BE2C (cell line): ENCODE measurements at regions not wholly inside any gene's neighbourhood (a gene's known extent, or its start where the extent isn't known, plus 50 kb on each side); places are given as distances from the start of the nearest gene placed in this dataset.

ENCODE experiments used
- DNase-seq: peaks from one replicate; pipeline ENCODE4 v3.0.0-alpha.2; 2020
- H3K27me3 ChIP-seq: fragments of 250-450 bp; sonication (Bioruptor Pico); 2 replicates; pipeline ENCODE4 v1.5.1; 2020; ENCODE audit warnings: mild to moderate bottlenecking
- H3K36me3 ChIP-seq: fragments of 250-450 bp; sonication (Bioruptor Pico); 2 replicates; pipeline ENCODE4 v1.5.1; 2020; ENCODE audit warnings: mild to moderate bottlenecking
- H3K4me1 ChIP-seq: fragments of 250-450 bp; sonication (Bioruptor Pico); 2 replicates; pipeline ENCODE4 v1.5.1; 2020
- H3K4me3 ChIP-seq: 2 replicates; pipeline ENCODE4 v1.5.1; 2011; ENCODE audit warnings: low read depth, low read length
- H3K9me3 ChIP-seq: fragments of 250-450 bp; sonication (Bioruptor Pico); 2 replicates; pipeline ENCODE4 v1.5.1; 2020
- TF ChIP-seq, protein P1 (sequence below): IDR thresholded peaks from 2 replicates; pipeline ENCODE4 v1.5.1; 2012; ENCODE audit warnings: mild to moderate bottlenecking, low read depth, low read length

DNA sequence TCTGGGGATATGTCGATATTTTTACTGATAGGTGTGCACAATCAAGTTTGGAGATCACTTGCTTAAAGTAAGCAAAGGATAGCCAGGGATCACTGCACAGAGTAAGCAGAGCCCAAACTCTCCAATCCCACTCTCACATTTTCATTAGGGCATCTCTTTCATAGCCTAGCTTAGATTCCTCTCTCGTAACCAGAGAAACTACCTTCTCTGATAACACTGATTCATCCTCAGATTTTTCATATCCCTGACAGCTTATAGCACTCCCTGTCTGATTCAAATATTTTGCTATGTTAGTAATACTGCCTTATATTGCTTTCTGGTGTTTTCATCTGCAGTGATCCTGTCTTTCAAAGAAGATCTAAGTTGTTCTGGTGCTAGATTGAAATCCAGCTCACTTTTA lies 123.7 kb downstream of the CBLL2 start:
- TF ChIP-seq, protein P1, sequence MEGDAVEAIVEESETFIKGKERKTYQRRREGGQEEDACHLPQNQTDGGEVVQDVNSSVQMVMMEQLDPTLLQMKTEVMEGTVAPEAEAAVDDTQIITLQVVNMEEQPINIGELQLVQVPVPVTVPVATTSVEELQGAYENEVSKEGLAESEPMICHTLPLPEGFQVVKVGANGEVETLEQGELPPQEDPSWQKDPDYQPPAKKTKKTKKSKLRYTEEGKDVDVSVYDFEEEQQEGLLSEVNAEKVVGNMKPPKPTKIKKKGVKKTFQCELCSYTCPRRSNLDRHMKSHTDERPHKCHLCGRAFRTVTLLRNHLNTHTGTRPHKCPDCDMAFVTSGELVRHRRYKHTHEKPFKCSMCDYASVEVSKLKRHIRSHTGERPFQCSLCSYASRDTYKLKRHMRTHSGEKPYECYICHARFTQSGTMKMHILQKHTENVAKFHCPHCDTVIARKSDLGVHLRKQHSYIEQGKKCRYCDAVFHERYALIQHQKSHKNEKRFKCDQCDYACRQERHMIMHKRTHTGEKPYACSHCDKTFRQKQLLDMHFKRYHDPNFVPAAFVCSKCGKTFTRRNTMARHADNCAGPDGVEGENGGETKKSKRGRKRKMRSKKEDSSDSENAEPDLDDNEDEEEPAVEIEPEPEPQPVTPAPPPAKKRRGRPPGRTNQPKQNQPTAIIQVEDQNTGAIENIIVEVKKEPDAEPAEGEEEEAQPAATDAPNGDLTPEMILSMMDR = no peak
- H3K27me3 ChIP-seq = no peaks in the 10 kb centered on the region

DNA sequence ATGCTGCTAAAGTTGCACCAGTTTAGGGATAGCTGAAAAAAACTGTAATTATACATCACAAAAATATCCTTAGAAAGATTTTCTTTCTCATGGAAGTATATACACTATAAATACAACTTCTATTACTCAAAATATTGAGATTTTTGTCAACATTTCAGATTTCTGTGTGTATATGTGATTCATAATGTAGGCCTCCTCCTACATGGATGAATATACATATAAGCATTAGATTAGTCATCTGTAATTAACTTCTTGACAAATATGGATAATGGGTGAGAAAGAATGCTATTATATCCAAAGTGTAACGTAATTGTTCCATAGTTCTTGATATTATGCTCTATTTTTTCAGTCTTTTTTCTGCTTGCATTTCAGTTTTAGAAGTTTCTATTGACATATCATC lies 124.9 kb downstream of the CBLL2 start:
- no peak for DNase-seq
- H3K4me1 ChIP-seq = no peaks in the 10 kb centered on the region

More for the DNA sequence above, 123.7 kb downstream of the CBLL2 start:
- no peak for DNase-seq
- no peak overlapping the region for H3K4me3 ChIP-seq
- no peaks in the 10 kb centered on the region for H3K4me1 ChIP-seq
- no peaks in the 10 kb centered on the region for H3K36me3 ChIP-seq
- H3K9me3 ChIP-seq = no peaks in the 10 kb centered on the region

DNA sequence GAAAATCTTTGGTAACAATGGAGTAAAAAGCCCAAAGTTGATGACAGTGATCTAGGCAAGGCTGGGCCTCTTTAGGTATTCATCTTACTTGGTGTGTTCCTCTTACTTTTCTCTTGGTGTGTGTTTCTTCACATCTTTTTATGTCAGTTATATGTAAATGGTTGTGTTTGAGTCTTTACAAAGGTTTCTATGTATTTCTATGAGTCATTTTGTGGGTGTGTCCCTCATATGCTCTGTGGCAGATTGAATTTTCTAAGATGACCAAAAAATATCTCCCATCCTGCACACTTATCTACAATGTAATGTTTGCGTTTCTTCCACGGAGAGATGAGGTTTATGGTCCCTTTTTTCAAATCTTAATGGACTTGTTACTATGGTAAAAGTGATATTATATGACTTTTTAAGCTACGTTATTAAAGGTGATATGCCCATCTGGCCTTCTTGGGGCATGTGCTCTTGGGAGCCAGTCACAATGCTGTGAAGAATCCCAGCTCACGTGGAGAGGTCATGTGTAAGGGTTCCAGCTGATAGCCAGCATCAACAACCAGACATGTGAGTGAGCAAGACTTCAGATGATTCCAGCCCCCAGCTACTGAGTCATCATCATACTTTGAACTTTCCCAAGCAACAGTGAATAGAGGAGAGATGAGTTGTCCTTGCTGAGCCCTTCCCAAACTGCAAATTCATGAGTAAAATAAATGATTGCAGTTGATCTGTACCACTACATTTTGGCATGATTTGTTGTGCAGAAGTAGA lies 126.9 kb downstream of the CBLL2 start:
- no peak for DNase-seq
- no peaks in the 10 kb centered on the region for H3K9me3 ChIP-seq
- no peaks in the 10 kb centered on the region for H3K4me1 ChIP-seq
- H3K36me3 ChIP-seq = no peaks in the 10 kb centered on the region
- H3K4me3 ChIP-seq = no peak overlapping the region
- no peaks in the 10 kb centered on the region for H3K27me3 ChIP-seq
- TF ChIP-seq, protein P1 = no peak

More for the DNA sequence above, 124.9 kb downstream of the CBLL2 start:
- Histone ChIP-seq H3K36me3 (no peaks in the 10 kb centered on the region), H3K27me3 (no peaks in the 10 kb centered on the region), H3K4me3 (no peak overlapping the region), H3K9me3 (no peaks in the 10 kb centered on the region)
- TF ChIP-seq, protein P1 = no peak

DNA sequence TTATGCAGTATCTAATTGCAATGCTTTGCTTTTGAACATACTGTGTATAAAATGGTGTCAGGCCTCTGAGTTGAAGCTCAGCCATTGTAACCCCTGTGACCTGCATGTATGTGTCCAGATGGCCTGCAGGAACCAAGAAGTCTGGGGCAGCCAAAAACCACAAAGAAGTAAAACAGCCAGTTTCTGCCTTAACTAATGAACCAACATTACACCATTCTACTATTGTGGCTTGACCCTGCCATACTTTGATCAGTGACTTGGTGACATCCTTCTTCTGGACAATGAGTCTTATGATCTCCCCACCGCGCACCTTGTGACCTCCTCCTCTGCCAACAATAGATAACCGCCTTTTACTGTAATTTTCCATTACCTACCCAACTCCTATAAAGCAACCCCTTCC lies 131.6 kb downstream of the CBLL2 start:
- H3K36me3 ChIP-seq = no peaks in the 10 kb centered on the region
- no peak for DNase-seq
- H3K4me1 ChIP-seq = no peaks in the 10 kb centered on the region
- TF ChIP-seq, protein P1 = no peak
- H3K9me3 ChIP-seq = no peaks in the 10 kb centered on the region
- no peaks in the 10 kb centered on the region for H3K27me3 ChIP-seq
- no peak overlapping the region for H3K4me3 ChIP-seq

DNA sequence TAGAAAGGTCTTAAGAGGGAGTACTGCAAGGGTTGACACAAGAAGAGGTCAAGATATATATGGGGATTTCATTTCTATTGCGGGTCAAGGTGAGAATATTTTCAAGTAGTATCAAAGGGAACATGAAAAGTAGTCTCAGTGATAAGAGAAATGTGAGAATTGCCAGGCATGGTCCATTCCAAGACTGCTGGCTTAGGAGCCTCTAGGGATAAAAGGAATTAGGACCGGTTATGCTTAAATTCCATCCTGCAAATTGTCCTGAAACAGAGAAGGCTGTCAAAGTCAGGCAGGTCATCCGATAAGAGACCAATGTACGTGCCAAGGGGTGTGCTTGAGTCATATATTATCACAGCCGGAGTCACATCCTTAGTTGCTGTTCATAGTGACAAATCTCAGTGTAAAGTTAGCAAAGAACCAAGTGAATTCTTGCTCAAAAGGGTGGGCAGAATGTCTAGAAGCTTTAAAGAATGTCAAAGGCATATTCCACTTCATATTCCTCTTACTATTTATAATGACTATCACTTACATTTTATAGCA lies 133.6 kb downstream of the CBLL2 start:
- no peak for DNase-seq
- TF ChIP-seq, protein P1 = no peak
- Histone ChIP-seq H3K4me3 (no peak overlapping the region), H3K4me1 (no peaks in the 10 kb centered on the region), H3K36me3 (no peaks in the 10 kb centered on the region), H3K27me3 (no peaks in the 10 kb centered on the region), H3K9me3 (no peaks in the 10 kb centered on the region)

DNA sequence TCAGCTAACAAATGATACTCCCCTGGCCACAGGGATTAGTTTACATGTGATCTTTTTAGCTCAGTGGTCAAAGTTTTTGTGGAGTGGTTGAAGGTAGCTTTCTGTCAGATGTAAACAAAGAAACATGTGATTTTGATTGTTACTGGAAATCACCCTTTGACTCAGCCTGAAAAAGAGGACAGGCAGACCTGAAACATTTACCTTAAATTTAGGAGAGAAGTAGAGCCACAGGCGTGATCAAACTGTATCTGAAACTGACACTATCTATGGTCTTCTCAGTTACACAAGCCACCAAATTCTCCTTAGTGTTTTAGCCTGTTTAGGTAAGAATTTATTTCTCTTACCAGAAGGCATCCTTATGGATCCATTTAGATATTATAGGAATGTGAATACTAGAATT lies 136.7 kb downstream of the CBLL2 start:
- Histone ChIP-seq H3K4me3 (no peak overlapping the region), H3K4me1 (no peaks in the 10 kb centered on the region), H3K36me3 (no peaks in the 10 kb centered on the region), H3K27me3 (no peaks in the 10 kb centered on the region), H3K9me3 (no peaks in the 10 kb centered on the region)
- TF ChIP-seq, protein P1 = no peak
- DNase-seq = no peak
